ENCODE measurements at regions not wholly inside any gene's neighbourhood (a gene's known extent, or its start where the extent isn't known, plus 50 kb on each side); places are given as distances from the start of the nearest gene placed in this dataset.
A peak's percentile ranks its signal among the peaks of the same experiment; 100 is the strongest.

GRCh38 chr5:124650147-124650561 is 96.3 kb downstream of the ZNF608 start:
- Histone ChIP-seq H2AFZ (no peak overlapping the region), H3K4me3 (no peak overlapping the region), H3K9ac (no peak overlapping the region), H3K27me3 (replicated peaks; ENCODE audit: insufficient read depth) (no peaks in the 10 kb centered on the region), H4K20me1 (ENCODE audit: insufficient read depth) (no peaks in the 10 kb centered on the region), H3K9me3 (ENCODE audit: low read depth) (no peaks in the 10 kb centered on the region), H3F3A (ENCODE audit: insufficient read depth) (peaks cover 34% of the 10 kb centered on the region), H3K79me2 (ENCODE audit: insufficient read depth) (no peaks in the 10 kb centered on the region), H3K4me1 (ENCODE audit: insufficient read depth) (peaks cover 33% of the 10 kb centered on the region), H3K36me3 (ENCODE audit: low read depth) (no peaks in the 10 kb centered on the region), H3K9me2 (ENCODE audit: insufficient read depth) (no peaks in the 10 kb centered on the region), H3K27ac (no peak overlapping the region), H3K4me2 (ENCODE audit: unreplicated experiment) (peak overlapping the region; percentile 83)
- WGBS, 2 experiments (ENCODE audit: low coverage in 1 of 2, low lambda C conversion rate in 2 of 2, missing lambda C conversion rate in 2 of 2), result 46 to 48% methylated on average over 4 of the region's 4 CpGs
- TF ChIP-seq EZH2phosphoT487 (IDR thresholded peaks at IDR 0.05; ENCODE audit: insufficient read depth, low read depth) (no peak), EZH2 (IDR thresholded peaks at IDR 0.05; ENCODE audit: insufficient read depth, poor library complexity, severe bottlenecking) (no peak)
- no peak for DNase-seq
- in situ Hi-C loops (cut with MboI), result no loop called here

- Histone ChIP-seq H3K4me2 (ENCODE audit: unreplicated experiment) (peak overlapping the region; percentile 83), H3K4me1 (ENCODE audit: insufficient read depth) (peaks cover 31% of the 10 kb centered on the region), H3K9me2 (ENCODE audit: insufficient read depth) (no peaks in the 10 kb centered on the region), H3K9me3 (ENCODE audit: low read depth) (no peaks in the 10 kb centered on the region), H4K20me1 (ENCODE audit: insufficient read depth) (no peaks in the 10 kb centered on the region), H3K79me2 (ENCODE audit: insufficient read depth) (no peaks in the 10 kb centered on the region), H3K36me3 (ENCODE audit: low read depth) (no peaks in the 10 kb centered on the region), H3K27ac (no peak overlapping the region), H3K4me3 (no peak overlapping the region), H3K27me3 (replicated peaks; ENCODE audit: insufficient read depth) (no peaks in the 10 kb centered on the region), H2AFZ (no peak overlapping the region), H3K9ac (no peak overlapping the region), H3F3A (ENCODE audit: insufficient read depth) (peaks cover 32% of the 10 kb centered on the region)
- TF ChIP-seq EZH2 (IDR thresholded peaks at IDR 0.05; ENCODE audit: insufficient read depth, poor library complexity, severe bottlenecking) (no peak), EZH2phosphoT487 (IDR thresholded peaks at IDR 0.05; ENCODE audit: insufficient read depth, low read depth) (peak; percentile 86)
- DNase-seq, result peak; percentile 77
- 33 to 46% methylated on average over 11 of the region's 11 CpGs for WGBS, 2 experiments (ENCODE audit: low coverage in 1 of 2, low lambda C conversion rate in 2 of 2, missing lambda C conversion rate in 2 of 2)
- in situ Hi-C loops (cut with MboI), result no loop called here
These were observed 96.8 kb downstream of the ZNF608 start for GRCh38 chr5:124649491-124650146.

DNA sequence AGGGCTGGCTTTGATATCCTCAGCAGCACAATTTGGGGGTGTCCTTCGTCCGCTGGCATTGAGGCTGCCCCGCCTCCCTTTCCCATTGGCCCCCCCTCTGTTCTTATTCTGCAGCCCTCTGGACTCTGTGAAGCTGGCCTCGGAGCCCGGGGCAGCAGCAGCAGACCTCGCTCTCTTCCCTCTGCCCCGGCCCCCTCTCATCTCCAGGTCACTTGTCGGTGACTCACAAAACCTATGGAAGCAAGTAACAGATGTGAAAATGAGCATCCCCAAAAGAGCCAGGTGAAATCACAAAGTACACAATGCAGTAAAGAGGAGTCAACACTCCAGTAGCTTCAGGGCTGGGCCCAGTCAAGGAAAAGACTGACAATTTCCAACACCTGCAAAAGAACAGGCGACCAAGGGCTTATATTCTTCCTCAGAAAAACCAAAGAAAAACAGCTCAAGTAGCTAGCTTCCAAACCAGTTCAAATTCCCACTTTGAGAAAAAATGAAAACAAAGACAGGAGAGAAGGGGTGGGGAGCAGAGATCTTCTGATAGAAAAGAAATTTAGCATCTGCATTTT is 97.5 kb downstream of the ZNF608 start:
- H4K20me1 ChIP-seq (ENCODE audit: insufficient read depth), result no peaks in the 10 kb centered on the region
- H3K9ac ChIP-seq, result no peak overlapping the region
- H3K4me2 ChIP-seq (ENCODE audit: unreplicated experiment), result peak overlapping the region; percentile 83
- H3K27ac ChIP-seq, result no peak overlapping the region
- no peaks in the 10 kb centered on the region for H3K79me2 ChIP-seq (ENCODE audit: insufficient read depth)
- H3K4me3 ChIP-seq, result no peak overlapping the region
- H3K27me3 ChIP-seq (replicated peaks; ENCODE audit: insufficient read depth), result no peaks in the 10 kb centered on the region
- H2AFZ ChIP-seq, result no peak overlapping the region
- no peaks in the 10 kb centered on the region for H3K36me3 ChIP-seq (ENCODE audit: low read depth)
- 75 to 79% methylated on average over 8 to 9 of the region's 9 CpGs for WGBS, 2 experiments (ENCODE audit: low coverage in 1 of 2, low lambda C conversion rate in 2 of 2, missing lambda C conversion rate in 2 of 2)
- H3K9me3 ChIP-seq (ENCODE audit: low read depth), result no peaks in the 10 kb centered on the region
- H3F3A ChIP-seq (ENCODE audit: insufficient read depth), result peaks cover 32% of the 10 kb centered on the region
- in situ Hi-C loops (cut with MboI), result no loop called here
- H3K4me1 ChIP-seq (ENCODE audit: insufficient read depth), result peaks cover 31% of the 10 kb centered on the region
- TF ChIP-seq EZH2phosphoT487 (IDR thresholded peaks at IDR 0.05; ENCODE audit: insufficient read depth, low read depth) (no peak), EZH2 (IDR thresholded peaks at IDR 0.05; ENCODE audit: insufficient read depth, poor library complexity, severe bottlenecking) (no peak)
- no peaks in the 10 kb centered on the region for H3K9me2 ChIP-seq (ENCODE audit: insufficient read depth)
- DNase-seq, result no peak

GRCh38 chr5:124647352-124647751 is 99.1 kb downstream of the ZNF608 start:
- H3K36me3 ChIP-seq (ENCODE audit: low read depth), result no peaks in the 10 kb centered on the region
- 96 to 97% methylated on average over 8 of the region's 8 CpGs for WGBS, 2 experiments (ENCODE audit: low coverage in 1 of 2, low lambda C conversion rate in 2 of 2, missing lambda C conversion rate in 2 of 2)
- no peak overlapping the region for H3K27ac ChIP-seq
- no peaks in the 10 kb centered on the region for H3K27me3 ChIP-seq (replicated peaks; ENCODE audit: insufficient read depth)
- H3K4me2 ChIP-seq (ENCODE audit: unreplicated experiment), result no peak overlapping the region
- in situ Hi-C loops (cut with MboI), result no loop called here
- peaks cover 32% of the 10 kb centered on the region for H3F3A ChIP-seq (ENCODE audit: insufficient read depth)
- TF ChIP-seq EZH2 (IDR thresholded peaks at IDR 0.05; ENCODE audit: insufficient read depth, poor library complexity, severe bottlenecking) (no peak), EZH2phosphoT487 (IDR thresholded peaks at IDR 0.05; ENCODE audit: insufficient read depth, low read depth) (no peak)
- no peaks in the 10 kb centered on the region for H3K9me3 ChIP-seq (ENCODE audit: low read depth)
- no peaks in the 10 kb centered on the region for H3K9me2 ChIP-seq (ENCODE audit: insufficient read depth)
- no peaks in the 10 kb centered on the region for H4K20me1 ChIP-seq (ENCODE audit: insufficient read depth)
- peaks cover 30% of the 10 kb centered on the region for H3K4me1 ChIP-seq (ENCODE audit: insufficient read depth)
- no peak overlapping the region for H3K4me3 ChIP-seq
- no peaks in the 10 kb centered on the region for H3K79me2 ChIP-seq (ENCODE audit: insufficient read depth)
- H3K9ac ChIP-seq, result no peak overlapping the region
- H2AFZ ChIP-seq, result no peak overlapping the region
- DNase-seq, result no peak
